CMK (cell line): ENCODE measurements at regions not wholly inside any gene's neighbourhood (a gene's known extent, or its start where the extent isn't known, plus 50 kb on each side); places are given as distances from the start of the nearest gene placed in this dataset.

Experiments used
- DNase-seq: peaks from one replicate; pipeline ENCODE4 v3.0.0-alpha.2; 2010; ENCODE audit warnings: low read depth

GRCh38 chr15:46858150-46858549 lies 859.2 kb upstream of the SEMA6D start:
- DNase-seq: no peak

GRCh38 chr15:46861796-46862195 lies 855.5 kb upstream of the SEMA6D start:
- DNase-seq: no peak

GRCh38 chr15:46865155-46865554 lies 852.1 kb upstream of the SEMA6D start:
- no peak for DNase-seq

- DNase-seq: no peak
Observed at GRCh38 chr15:46872286-46872980, 844.9 kb upstream of the SEMA6D start.

- DNase-seq: no peak
Observed at GRCh38 chr15:46872981-46873330, 844.3 kb upstream of the SEMA6D start.

- no peak for DNase-seq
Observed at GRCh38 chr15:46879032-46879770, 838.1 kb upstream of the SEMA6D start.

- DNase-seq: no peak
Observed at GRCh38 chr15:46880791-46881190, 836.5 kb upstream of the SEMA6D start.

GRCh38 chr15:46892621-46893160 lies 824.6 kb upstream of the SEMA6D start:
- no peak for DNase-seq

GRCh38 chr15:46894644-46895043 lies 822.7 kb upstream of the SEMA6D start:
- DNase-seq: no peak

GRCh38 chr15:46897266-46897665 lies 820.0 kb upstream of the SEMA6D start:
- DNase-seq: no peak

- DNase-seq: no peak
Observed at GRCh38 chr15:46901001-46901400, 816.3 kb upstream of the SEMA6D start.

GRCh38 chr15:46917721-46918252 lies 799.5 kb upstream of the SEMA6D start:
- no peak for DNase-seq

GRCh38 chr15:46918462-46919140 lies 798.7 kb upstream of the SEMA6D start:
- no peak for DNase-seq

- DNase-seq: no peak
Observed at GRCh38 chr15:46921891-46922290, 795.4 kb upstream of the SEMA6D start.

GRCh38 chr15:46930426-46930825 lies 786.9 kb upstream of the SEMA6D start:
- no peak for DNase-seq

GRCh38 chr15:46933332-46933731 lies 784.0 kb upstream of the SEMA6D start:
- no peak for DNase-seq

GRCh38 chr15:46934851-46935250 lies 782.5 kb upstream of the SEMA6D start:
- DNase-seq: no peak

- no peak for DNase-seq
Observed at GRCh38 chr15:46938169-46938568, 779.1 kb upstream of the SEMA6D start.

- no peak for DNase-seq
Observed at GRCh38 chr15:46941241-46941640, 776.1 kb upstream of the SEMA6D start.

GRCh38 chr15:46946953-46947352 lies 770.4 kb upstream of the SEMA6D start:
- DNase-seq: no peak

- DNase-seq: no peak
Observed at GRCh38 chr15:46955576-46955975, 761.7 kb upstream of the SEMA6D start.

GRCh38 chr15:46956456-46956855 lies 760.8 kb upstream of the SEMA6D start:
- no peak for DNase-seq

GRCh38 chr15:46956881-46957280 lies 760.4 kb upstream of the SEMA6D start:
- DNase-seq: no peak
